ENCODE measurements at regions not wholly inside any gene's neighbourhood (a gene's known extent, or its start where the extent isn't known, plus 50 kb on each side); places are given as distances from the start of the nearest gene placed in this dataset.

- no peak for TF ChIP-seq CTCF (IDR thresholded peaks at IDR 0.05; ENCODE audit: control insufficient read depth, insufficient read depth, low read depth, low read length, missing control alignments)
- H3K4me3 ChIP-seq (ENCODE audit: control insufficient read depth, low read depth, low read length) = no peak overlapping the region
- DNase-seq (ENCODE audit: low read depth) = no peak
Observed at GRCh38 chr1:221832151-221832550, 90.3 kb upstream of the DUSP10 start.

- peak; percentile 80 for DNase-seq (ENCODE audit: low read depth)
- TF ChIP-seq CTCF (IDR thresholded peaks at IDR 0.05; ENCODE audit: control insufficient read depth, insufficient read depth, low read depth, low read length, missing control alignments) = no peak
- no peak overlapping the region for H3K4me3 ChIP-seq (ENCODE audit: control insufficient read depth, low read depth, low read length)
Observed at GRCh38 chr1:221829327-221830015, 87.6 kb upstream of the DUSP10 start.

GRCh38 chr1:221827307-221827642 lies 85.4 kb upstream of the DUSP10 start:
- no peak for TF ChIP-seq CTCF (IDR thresholded peaks at IDR 0.05; ENCODE audit: control insufficient read depth, insufficient read depth, low read depth, low read length, missing control alignments)
- H3K4me3 ChIP-seq (ENCODE audit: control insufficient read depth, low read depth, low read length) = no peak overlapping the region
- DNase-seq (ENCODE audit: low read depth) = no peak

GRCh38 chr1:221824909-221825308 lies 83.0 kb upstream of the DUSP10 start:
- TF ChIP-seq CTCF (IDR thresholded peaks at IDR 0.05; ENCODE audit: control insufficient read depth, insufficient read depth, low read depth, low read length, missing control alignments) = no peak
- no peak overlapping the region for H3K4me3 ChIP-seq (ENCODE audit: control insufficient read depth, low read depth, low read length)
- no peak for DNase-seq (ENCODE audit: low read depth)

- no peak for TF ChIP-seq CTCF (IDR thresholded peaks at IDR 0.05; ENCODE audit: control insufficient read depth, insufficient read depth, low read depth, low read length, missing control alignments)
- DNase-seq (ENCODE audit: low read depth) = no peak
- no peak overlapping the region for H3K4me3 ChIP-seq (ENCODE audit: control insufficient read depth, low read depth, low read length)
Observed at GRCh38 chr1:221824025-221824424, 82.1 kb upstream of the DUSP10 start.

GRCh38 chr1:221823561-221823960 lies 81.7 kb upstream of the DUSP10 start:
- no peak for TF ChIP-seq CTCF (IDR thresholded peaks at IDR 0.05; ENCODE audit: control insufficient read depth, insufficient read depth, low read depth, low read length, missing control alignments)
- no peak overlapping the region for H3K4me3 ChIP-seq (ENCODE audit: control insufficient read depth, low read depth, low read length)
- no peak for DNase-seq (ENCODE audit: low read depth)

- H3K4me3 ChIP-seq (ENCODE audit: control insufficient read depth, low read depth, low read length) = no peak overlapping the region
- TF ChIP-seq CTCF (IDR thresholded peaks at IDR 0.05; ENCODE audit: control insufficient read depth, insufficient read depth, low read depth, low read length, missing control alignments) = no peak
- DNase-seq (ENCODE audit: low read depth) = no peak
Observed at GRCh38 chr1:221823149-221823548, 81.3 kb upstream of the DUSP10 start.

All from AG09309 (cell line).